ENCODE measurements at regions not wholly inside any gene's neighbourhood (a gene's known extent, or its start where the extent isn't known, plus 50 kb on each side); places are given as distances from the start of the nearest gene placed in this dataset.

GRCh38 chrX:130555757-130556156 is 154.0 kb downstream of the RBMX2 start:
- H3K27me3 ChIP-seq (ENCODE audit: insufficient read depth, low read depth, severe bottlenecking): no peaks in the 10 kb centered on the region
- DNase-seq: no peak
- no peak overlapping the region for H3K4me3 ChIP-seq (ENCODE audit: low read depth, low read length)
- no peak overlapping the region for H3K27ac ChIP-seq
- H3K9me3 ChIP-seq (ENCODE audit: severe bottlenecking): no peaks in the 10 kb centered on the region
- no peaks in the 10 kb centered on the region for H3K36me3 ChIP-seq
- TF ChIP-seq CTCF (IDR thresholded peaks at IDR 0.05; ENCODE audit: low read depth, low read length): no peak

- no peak for TF ChIP-seq CTCF (IDR thresholded peaks at IDR 0.05; ENCODE audit: low read depth, low read length)
- Histone ChIP-seq H3K36me3 (no peaks in the 10 kb centered on the region), H3K27me3 (ENCODE audit: insufficient read depth, low read depth, severe bottlenecking) (no peaks in the 10 kb centered on the region), H3K9me3 (ENCODE audit: severe bottlenecking) (no peaks in the 10 kb centered on the region), H3K4me3 (ENCODE audit: low read depth, low read length) (no peak overlapping the region), H3K27ac (no peak overlapping the region)
- DNase-seq: no peak
Measured at GRCh38 chrX:130556951-130557350, 155.2 kb downstream of the RBMX2 start.

- Histone ChIP-seq H3K27me3 (ENCODE audit: insufficient read depth, low read depth, severe bottlenecking) (no peaks in the 10 kb centered on the region), H3K27ac (no peak overlapping the region)
Measured at GRCh38 chrX:130560544-130560943, 158.8 kb downstream of the RBMX2 start.

GRCh38 chrX:130561930-130562329 is 160.1 kb downstream of the RBMX2 start:
- Histone ChIP-seq H3K9me3 (ENCODE audit: severe bottlenecking) (no peaks in the 10 kb centered on the region), H3K4me3 (ENCODE audit: low read depth, low read length) (no peak overlapping the region), H3K36me3 (no peaks in the 10 kb centered on the region), H3K27ac (no peak overlapping the region), H3K27me3 (ENCODE audit: insufficient read depth, low read depth, severe bottlenecking) (no peaks in the 10 kb centered on the region)
- TF ChIP-seq CTCF (IDR thresholded peaks at IDR 0.05; ENCODE audit: low read depth, low read length): no peak
- DNase-seq: no peak

More at GRCh38 chrX:130560544-130560943, 158.8 kb downstream of the RBMX2 start:
- Histone ChIP-seq H3K9me3 (ENCODE audit: severe bottlenecking) (no peaks in the 10 kb centered on the region), H3K36me3 (no peaks in the 10 kb centered on the region), H3K4me3 (ENCODE audit: low read depth, low read length) (no peak overlapping the region)
- TF ChIP-seq CTCF (IDR thresholded peaks at IDR 0.05; ENCODE audit: low read depth, low read length): no peak
- DNase-seq: no peak

GRCh38 chrX:130563476-130563875 is 161.7 kb downstream of the RBMX2 start:
- no peak for DNase-seq

More at GRCh38 chrX:130563476-130563875, 161.7 kb downstream of the RBMX2 start:
- Histone ChIP-seq H3K36me3 (no peaks in the 10 kb centered on the region), H3K4me3 (ENCODE audit: low read depth, low read length) (no peak overlapping the region), H3K9me3 (ENCODE audit: severe bottlenecking) (no peaks in the 10 kb centered on the region), H3K27ac (no peak overlapping the region), H3K27me3 (ENCODE audit: insufficient read depth, low read depth, severe bottlenecking) (no peaks in the 10 kb centered on the region)
- TF ChIP-seq CTCF (IDR thresholded peaks at IDR 0.05; ENCODE audit: low read depth, low read length): no peak
